ENCODE measurements at regions not wholly inside any gene's neighbourhood (a gene's known extent, or its start where the extent isn't known, plus 50 kb on each side); places are given as distances from the start of the nearest gene placed in this dataset.

DNA sequence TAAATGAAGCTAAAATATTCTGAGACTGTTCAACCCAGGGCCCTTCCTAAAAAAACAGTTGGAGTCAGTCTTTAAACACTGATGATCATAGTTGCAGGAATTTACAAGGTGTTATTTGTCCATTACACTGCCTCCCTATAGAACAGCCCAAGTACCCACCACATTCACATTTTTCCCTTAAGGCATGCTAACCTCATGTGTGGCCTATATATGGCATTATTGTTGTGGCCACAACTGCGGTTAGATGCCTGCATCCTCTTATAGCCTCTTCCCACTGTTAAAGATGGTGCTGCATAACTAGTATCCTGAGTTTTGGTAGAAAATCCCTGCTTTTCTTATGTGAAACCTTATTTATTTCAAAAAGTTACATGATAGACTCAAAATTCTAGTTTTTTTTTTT, 287.9 kb upstream of the SEMA3A start:
- DNase-seq: no peak
- H3K27me3 ChIP-seq: no peaks in the 10 kb centered on the region
- no peaks in the 10 kb centered on the region; the same call in 1 of the 2 replicates for H3K9me3 ChIP-seq
- H3K4me3 ChIP-seq: no peak overlapping the region
- H3K36me3 ChIP-seq: peaks cover 3% of the 10 kb centered on the region; the same call in 1 of the 2 replicates

DNA sequence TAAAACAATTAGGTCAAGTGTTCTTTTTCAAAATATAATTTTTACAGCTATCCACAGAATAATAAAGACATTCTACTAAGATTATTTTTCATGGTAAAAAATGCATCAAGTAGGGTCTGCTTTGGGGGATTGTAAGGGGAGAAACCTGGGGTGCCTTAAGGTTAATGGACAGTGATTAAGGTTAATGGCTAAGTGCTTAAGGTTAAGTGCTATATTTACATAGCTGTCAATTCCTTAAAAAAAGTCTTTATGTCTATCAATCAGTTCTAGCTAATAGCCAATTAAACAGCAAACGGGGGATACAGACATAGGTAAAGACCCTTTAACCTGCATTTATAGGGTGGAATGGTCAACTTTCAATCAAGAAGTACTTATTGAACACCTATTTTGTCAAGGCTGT, 284.5 kb upstream of the SEMA3A start:
- no peaks in the 10 kb centered on the region for H3K9me3 ChIP-seq
- H3K27me3 ChIP-seq: no peaks in the 10 kb centered on the region
- DNase-seq: no peak
- H3K4me3 ChIP-seq: no peak overlapping the region
- H3K36me3 ChIP-seq: no peaks in the 10 kb centered on the region

- Histone ChIP-seq H3K36me3 (no peaks in the 10 kb centered on the region), H3K27me3 (no peaks in the 10 kb centered on the region), H3K9me3 (no peaks in the 10 kb centered on the region), H3K4me3 (no peak overlapping the region)
- DNase-seq: no peak
Measured at GRCh38 chr7:84477786-84478478, 283.3 kb upstream of the SEMA3A start.

- no peaks in the 10 kb centered on the region for H3K27me3 ChIP-seq
- no peak overlapping the region for H3K4me3 ChIP-seq
- no peaks in the 10 kb centered on the region for H3K36me3 ChIP-seq
- DNase-seq: no peak
- no peaks in the 10 kb centered on the region for H3K9me3 ChIP-seq
Measured at GRCh38 chr7:84474436-84474835, 279.8 kb upstream of the SEMA3A start.

GRCh38 chr7:84471576-84471975, 277.0 kb upstream of the SEMA3A start:
- no peak overlapping the region for H3K4me3 ChIP-seq
- H3K27me3 ChIP-seq: no peaks in the 10 kb centered on the region
- no peaks in the 10 kb centered on the region for H3K9me3 ChIP-seq
- H3K36me3 ChIP-seq: no peaks in the 10 kb centered on the region
- no peak for DNase-seq

DNA sequence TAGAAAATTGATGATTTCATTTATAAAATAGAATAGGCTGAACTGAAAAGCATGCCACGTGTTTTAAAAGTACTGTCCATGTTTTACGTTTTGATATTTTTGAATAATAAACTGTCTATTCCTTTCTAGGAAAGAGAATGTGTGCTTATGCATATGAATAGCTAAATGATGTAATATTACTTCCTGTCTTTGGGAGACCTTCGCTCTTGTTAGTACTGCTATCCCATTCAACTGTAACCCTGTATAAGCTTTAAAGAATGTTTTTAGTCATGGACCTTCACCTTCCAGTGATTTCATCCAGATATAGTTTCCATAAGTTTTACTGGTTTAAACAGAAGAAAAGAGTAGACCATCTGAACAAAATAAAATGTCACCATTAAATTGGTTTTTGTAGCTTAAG, 274.4 kb upstream of the SEMA3A start:
- Histone ChIP-seq H3K27me3 (no peaks in the 10 kb centered on the region), H3K4me3 (no peak overlapping the region), H3K9me3 (no peaks in the 10 kb centered on the region), H3K36me3 (no peaks in the 10 kb centered on the region)
- no peak for DNase-seq

- no peak for DNase-seq
- no peaks in the 10 kb centered on the region for H3K27me3 ChIP-seq
- no peaks in the 10 kb centered on the region for H3K9me3 ChIP-seq
- H3K4me3 ChIP-seq: no peak overlapping the region
- no peaks in the 10 kb centered on the region for H3K36me3 ChIP-seq
Measured at GRCh38 chr7:84462259-84462658, 267.7 kb upstream of the SEMA3A start.

DNA sequence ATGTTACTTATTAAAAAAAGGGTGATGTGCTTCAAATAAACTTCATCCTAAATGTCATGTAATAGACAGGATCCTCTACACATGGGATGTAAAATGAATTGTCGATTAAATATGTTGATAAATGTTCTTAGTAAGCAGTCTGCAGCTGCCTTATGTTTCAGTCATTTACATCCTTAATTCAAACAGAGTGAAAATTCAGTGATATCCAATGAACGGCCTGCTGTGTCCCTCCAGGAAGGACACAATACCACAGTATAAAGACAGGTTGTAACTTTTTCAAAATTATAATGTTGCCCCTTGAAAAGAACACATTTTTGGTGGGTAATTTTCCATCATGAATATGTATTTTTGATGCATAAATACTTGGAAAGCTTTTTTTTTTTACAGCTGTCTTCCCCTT, 266.5 kb upstream of the SEMA3A start:
- no peaks in the 10 kb centered on the region for H3K27me3 ChIP-seq
- H3K36me3 ChIP-seq: no peaks in the 10 kb centered on the region
- no peak overlapping the region for H3K4me3 ChIP-seq
- no peaks in the 10 kb centered on the region for H3K9me3 ChIP-seq
- DNase-seq: no peak

GRCh38 chr7:84455788-84456187, 261.2 kb upstream of the SEMA3A start:
- H3K27me3 ChIP-seq: no peaks in the 10 kb centered on the region
- H3K4me3 ChIP-seq: no peak overlapping the region
- DNase-seq: no peak
- H3K36me3 ChIP-seq: no peaks in the 10 kb centered on the region
- H3K9me3 ChIP-seq: no peaks in the 10 kb centered on the region

GRCh38 chr7:84454174-84454959, 259.8 kb upstream of the SEMA3A start:
- DNase-seq: no peak
- Histone ChIP-seq H3K27me3 (no peaks in the 10 kb centered on the region), H3K9me3 (no peaks in the 10 kb centered on the region), H3K4me3 (no peak overlapping the region), H3K36me3 (no peaks in the 10 kb centered on the region)

GRCh38 chr7:84452618-84453017, 258.0 kb upstream of the SEMA3A start:
- H3K9me3 ChIP-seq: no peaks in the 10 kb centered on the region
- no peak overlapping the region for H3K4me3 ChIP-seq
- no peaks in the 10 kb centered on the region for H3K36me3 ChIP-seq
- H3K27me3 ChIP-seq: no peaks in the 10 kb centered on the region
- no peak for DNase-seq

DNA sequence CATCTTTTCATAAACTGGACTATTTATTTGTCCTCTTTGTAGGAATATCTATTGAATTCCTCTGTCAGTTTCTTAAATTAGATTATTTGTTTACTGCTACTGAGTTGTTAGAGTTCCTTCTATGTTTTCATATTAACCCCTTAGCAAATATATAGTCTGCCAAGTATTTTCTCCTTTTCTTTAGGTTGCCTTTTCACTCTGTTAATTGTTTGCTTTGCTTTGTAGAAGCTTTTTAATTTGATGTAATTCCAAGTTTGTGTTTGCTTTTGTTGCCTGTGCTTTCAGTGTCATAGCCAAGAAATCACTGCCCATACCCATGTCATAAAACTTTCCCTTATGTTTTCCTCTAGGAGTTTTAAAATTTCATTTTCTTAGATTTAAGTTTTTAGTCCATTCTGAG, 256.2 kb upstream of the SEMA3A start:
- Histone ChIP-seq H3K36me3 (no peaks in the 10 kb centered on the region), H3K4me3 (no peak overlapping the region), H3K9me3 (no peaks in the 10 kb centered on the region), H3K27me3 (no peaks in the 10 kb centered on the region)
- no peak for DNase-seq

DNA sequence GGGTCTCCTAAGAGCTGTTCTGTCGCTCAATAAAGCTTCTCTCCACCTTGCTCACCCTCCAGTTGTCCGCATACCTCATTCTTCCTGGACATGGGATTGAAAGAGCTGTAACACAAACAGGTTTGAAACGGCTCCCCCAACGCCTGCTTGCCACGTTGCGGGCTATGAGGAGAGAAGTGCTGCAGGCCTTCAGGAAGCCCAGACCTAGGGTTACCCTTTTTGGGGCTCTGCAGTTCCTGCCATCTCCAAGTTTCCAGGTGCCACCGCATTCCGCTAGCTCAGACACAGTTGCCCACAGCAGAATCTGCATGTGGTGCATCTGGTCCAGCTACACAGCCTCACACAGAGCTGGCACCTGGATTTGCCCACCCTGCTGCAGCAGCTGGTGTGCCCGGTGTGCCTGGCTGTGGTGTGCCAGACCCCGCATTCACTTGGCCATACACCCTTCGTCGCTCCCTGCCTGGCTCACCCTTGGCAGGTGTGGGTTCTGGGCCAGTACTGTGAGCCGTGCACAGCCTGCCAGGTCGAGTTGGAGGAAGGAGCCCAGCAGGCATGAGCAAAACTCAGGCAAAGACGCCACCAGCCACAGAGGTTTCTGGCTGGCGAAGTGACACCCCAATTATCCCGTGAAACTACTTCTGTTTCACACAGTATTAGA, 253.2 kb upstream of the SEMA3A start:
- DNase-seq: no peak
- Histone ChIP-seq H3K36me3 (no peaks in the 10 kb centered on the region), H3K27me3 (no peaks in the 10 kb centered on the region), H3K4me3 (no peak overlapping the region), H3K9me3 (no peaks in the 10 kb centered on the region)

- no peaks in the 10 kb centered on the region for H3K36me3 ChIP-seq
- no peaks in the 10 kb centered on the region for H3K27me3 ChIP-seq
- DNase-seq: no peak
- no peaks in the 10 kb centered on the region for H3K9me3 ChIP-seq
- H3K4me3 ChIP-seq: no peak overlapping the region
Measured at GRCh38 chr7:84446991-84447480, 252.4 kb upstream of the SEMA3A start.

- H3K4me3 ChIP-seq: no peak overlapping the region
- peaks cover 7% of the 10 kb centered on the region; the same call in 1 of the 2 replicates for H3K9me3 ChIP-seq
- no peaks in the 10 kb centered on the region for H3K36me3 ChIP-seq
- no peak for DNase-seq
- no peaks in the 10 kb centered on the region for H3K27me3 ChIP-seq
Measured at GRCh38 chr7:84425702-84426259, 231.2 kb upstream of the SEMA3A start.

- no peak overlapping the region for H3K4me3 ChIP-seq
- no peaks in the 10 kb centered on the region for H3K36me3 ChIP-seq
- H3K27me3 ChIP-seq: no peaks in the 10 kb centered on the region
- peaks cover 7% of the 10 kb centered on the region for H3K9me3 ChIP-seq
- no peak for DNase-seq
Measured at GRCh38 chr7:84422790-84423189, 228.2 kb upstream of the SEMA3A start.
